ENCODE measurements at regions not wholly inside any gene's neighbourhood (a gene's known extent, or its start where the extent isn't known, plus 50 kb on each side); places are given as distances from the start of the nearest gene placed in this dataset.
A peak's percentile ranks its signal among the peaks of the same experiment; 100 is the strongest.

DNA sequence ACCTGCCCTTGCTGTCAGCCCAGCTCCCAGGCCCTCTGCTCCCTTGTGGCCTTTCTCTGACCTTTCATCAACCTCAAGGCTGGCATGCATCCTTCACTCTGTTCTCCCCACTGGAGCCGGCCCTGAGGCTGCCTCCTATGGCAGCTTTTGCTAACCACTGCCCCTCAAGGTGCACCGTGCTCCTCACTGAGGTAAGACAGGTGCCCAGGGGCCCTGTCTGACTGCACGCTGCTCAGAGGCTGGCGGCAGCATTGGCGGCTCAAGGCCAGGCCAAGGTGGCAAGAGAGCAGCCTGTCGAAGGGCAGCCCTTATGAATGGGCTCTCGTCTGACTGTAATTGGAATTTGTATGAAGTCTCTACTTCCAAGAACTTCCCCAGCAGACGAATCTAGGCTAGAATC lies 172.6 kb downstream of the ZNF248 start:
- DNase-seq: no peak

DNA sequence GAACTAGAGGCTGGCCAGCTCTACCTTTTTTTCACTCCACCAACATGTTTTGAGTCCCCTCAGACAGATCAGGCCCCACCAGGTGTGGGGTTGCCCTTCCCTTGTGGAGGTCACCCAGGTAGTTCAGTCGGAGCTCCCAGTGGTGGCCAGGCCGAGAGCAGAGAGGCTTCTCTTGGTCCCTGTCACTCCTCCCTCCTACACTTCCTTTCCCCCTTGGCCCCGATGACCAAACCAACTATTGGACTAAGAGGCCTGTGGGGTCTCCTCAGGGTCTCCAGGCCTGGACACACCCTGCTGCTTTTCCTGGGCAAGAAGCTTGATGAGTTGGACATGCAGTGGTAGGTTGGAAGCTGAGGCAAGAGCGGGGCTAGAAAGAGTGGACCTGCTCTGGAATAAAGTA lies 174.8 kb downstream of the ZNF248 start:
- DNase-seq: no peak

DNA sequence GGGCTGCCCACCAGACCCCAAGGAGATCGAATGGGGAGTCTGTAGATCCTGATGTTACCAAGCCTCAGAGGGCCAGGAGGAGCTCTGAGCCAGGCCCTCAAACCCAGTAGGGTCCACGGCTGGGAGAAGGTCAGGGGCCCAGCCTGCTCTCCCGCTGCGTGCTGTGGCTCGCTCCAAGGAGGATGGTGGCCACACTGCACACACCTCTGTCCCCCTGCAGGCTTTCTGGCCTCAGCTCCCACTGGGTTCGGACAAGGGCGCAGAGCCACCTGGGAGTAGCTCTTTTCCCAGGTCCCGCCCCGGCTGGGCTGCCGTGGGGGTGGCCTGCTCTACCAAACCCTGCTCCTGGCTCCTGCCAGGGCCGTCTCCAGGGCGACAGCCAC lies 175.8 kb downstream of the ZNF248 start:
- no peak for DNase-seq

DNA sequence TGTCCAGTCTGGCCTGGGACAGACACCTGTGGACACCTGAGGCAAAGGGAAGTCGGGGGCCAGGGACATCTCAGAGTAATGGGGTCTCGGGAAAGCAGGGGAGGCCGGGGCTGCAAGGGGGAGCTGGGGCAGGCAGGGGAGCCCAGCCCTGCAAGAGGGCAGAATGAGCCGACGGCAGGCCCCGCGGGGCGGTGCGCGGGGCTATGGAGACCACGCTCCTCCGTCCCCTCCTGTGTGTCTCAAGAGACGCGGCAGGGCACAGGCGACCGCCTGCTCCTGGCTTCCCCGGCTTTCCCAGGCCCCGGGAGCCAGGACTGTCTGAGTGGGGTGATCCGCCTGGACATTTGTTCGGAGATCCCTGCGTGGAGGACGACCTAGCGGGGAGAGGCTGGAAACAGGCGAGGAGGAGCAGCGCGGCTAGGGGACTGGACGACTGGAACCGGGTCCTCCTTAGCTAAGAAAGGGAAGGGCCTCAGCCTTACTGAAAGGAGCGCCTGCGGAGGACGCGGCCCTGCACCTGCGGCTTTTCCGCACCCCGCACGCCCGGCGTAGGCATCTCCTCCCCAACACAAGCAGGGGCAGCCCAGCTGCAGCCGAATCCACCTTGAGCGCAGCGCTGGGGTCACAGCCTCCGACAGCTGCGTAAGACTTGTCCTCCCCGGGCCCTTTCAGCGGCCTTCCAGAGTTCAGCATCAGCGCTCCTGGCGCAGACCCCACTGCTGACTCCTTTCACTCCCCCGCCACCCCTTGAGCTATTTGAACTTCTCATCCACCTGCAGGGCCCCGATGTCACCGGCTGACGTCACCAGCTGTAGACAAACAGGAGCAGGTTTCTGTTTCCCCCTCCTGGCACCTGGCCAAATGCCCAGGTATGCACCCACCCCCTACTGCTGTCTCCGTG lies 176.4 kb downstream of the ZNF248 start:
- DNase-seq: no peak

DNA sequence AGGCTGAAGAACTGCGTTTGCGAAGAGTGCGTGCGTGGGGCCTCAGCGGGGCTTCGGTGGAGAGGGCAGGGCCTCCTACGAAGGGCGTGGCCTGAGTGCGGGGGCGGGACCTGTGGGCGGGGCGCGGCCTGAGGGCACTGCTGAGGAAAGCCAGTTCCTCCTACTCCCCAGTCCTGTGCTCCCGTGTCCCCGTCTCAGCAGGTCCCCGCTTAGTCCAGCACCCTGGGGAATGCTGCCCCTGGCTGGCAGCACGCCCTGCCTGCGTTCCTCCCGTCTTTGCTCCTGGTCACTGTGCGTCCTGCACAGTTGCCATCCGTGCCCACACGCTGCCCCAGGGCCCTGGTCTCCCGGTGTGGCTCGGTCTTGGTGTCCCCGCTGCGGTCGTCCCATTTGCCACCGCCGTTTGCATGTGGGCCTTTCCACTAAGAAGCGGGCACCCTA lies 177.1 kb downstream of the ZNF248 start:
- DNase-seq: no peak

DNA sequence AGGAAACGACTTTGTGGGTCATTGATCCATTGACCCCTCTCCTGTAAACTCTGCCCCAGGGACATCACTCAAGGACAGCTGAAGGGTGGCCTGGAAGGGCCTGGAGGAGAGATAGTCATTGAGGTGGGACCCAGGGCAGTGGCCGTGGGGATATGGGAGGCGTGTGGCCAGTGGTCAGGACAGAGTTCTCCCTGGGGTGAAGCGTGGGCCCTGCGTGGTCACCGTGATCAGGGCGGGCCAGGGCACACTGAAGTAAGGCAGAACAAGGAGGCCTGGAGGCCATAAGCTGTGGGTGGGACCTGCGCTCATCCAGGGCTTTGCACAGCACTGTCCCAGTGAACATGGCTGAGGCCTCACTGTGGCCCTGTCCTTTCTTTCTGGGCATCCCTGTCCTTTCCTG lies 177.9 kb downstream of the ZNF248 start:
- DNase-seq: no peak

DNA sequence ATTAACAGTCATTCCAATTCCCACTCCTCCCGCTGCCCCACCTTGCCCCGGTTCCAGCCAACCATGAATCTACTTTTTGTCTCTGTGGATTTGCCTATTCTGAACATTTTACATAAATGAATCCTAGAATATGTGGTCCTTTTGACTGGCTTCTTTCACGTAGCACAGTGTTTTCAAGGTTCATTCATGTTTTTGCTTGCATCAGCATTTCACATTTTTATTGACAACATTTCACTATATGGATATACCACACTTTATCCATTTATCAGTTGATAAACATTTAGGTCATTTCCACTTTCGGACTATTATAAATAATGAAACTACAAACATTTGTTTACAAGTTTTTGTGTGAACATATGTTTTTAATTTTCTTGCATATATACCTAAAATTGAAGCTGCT lies 182.0 kb downstream of the ZNF248 start:
- DNase-seq: no peak

DNA sequence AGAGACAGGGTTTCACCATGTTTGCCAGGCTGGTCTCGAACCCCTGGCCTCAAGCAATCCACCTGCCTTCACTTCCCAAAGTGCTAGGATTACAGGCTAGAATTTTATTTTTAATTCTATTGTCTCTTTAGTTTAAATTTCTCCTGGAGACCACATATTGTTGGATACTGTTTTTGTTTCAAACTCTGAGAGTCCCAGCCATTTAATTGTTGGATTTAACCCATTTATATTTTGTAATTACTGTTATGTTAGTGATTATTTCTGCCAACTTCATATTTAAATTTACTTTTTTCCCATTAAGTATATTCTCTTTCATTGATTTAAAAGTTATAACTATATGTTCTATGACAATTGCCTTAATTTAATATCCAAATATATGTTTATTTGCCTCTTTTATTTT lies 185.6 kb downstream of the ZNF248 start:
- DNase-seq: no peak

DNA sequence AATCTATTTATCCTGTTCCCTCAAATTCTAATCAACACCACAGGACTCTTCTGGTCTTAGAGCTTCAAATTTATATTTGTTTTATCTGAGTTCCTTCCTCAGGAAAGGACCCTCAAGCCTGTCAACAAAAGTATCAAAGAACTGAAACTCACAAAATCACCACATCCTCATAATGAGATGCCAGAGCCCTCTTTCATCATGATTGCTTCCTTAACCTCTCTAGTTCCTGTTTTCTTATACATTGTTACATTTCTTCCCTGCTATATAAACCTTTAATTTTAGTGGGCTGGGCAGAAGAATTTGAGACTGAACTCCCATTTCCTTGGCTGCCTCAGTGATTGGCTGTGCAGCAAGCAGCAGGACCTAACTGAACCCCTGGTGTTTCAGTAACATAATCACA lies 189.7 kb downstream of the ZNF248 start:
- DNase-seq: peak; percentile 3

DNA sequence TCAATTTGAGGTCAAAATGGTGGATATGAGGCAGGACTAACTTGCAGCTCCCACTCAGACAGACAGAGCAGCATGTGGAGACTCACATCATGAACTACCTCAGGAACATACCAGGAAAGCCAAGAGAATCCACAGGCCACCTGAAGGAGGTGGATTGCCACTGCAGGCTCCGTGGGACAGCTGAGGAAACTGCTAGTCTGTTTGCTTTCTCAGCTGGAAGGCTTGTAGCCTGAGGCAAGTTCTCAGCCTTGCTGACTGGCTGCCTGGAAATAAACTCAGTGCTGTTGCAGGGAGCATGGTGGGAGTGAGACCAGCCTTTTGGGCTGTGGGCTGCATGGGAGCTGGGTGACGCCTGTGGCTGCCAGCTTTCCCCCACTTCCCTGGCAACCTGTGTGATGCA lies 202.9 kb downstream of the ZNF248 start:
- DNase-seq: no peak

DNA sequence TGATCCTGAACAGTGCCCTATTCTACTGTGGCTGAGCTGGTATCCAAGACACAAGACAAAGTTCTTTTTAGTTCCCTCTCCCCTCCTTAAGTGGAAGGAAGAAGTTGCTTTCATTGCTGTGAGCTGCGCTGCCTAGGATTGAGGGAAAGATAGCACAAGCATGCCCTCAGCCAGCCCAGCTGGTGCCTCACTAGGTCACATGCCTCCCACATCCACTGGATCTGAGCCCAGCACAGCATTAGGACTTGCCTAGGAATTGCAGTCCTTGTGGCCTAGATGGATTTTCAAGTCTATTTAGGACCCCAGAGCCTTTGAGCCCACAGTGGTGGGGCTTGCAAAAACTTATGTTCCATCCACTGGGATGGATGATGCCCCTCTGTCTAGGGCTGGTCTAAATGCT lies 214.2 kb downstream of the ZNF248 start:
- no peak for DNase-seq

DNA sequence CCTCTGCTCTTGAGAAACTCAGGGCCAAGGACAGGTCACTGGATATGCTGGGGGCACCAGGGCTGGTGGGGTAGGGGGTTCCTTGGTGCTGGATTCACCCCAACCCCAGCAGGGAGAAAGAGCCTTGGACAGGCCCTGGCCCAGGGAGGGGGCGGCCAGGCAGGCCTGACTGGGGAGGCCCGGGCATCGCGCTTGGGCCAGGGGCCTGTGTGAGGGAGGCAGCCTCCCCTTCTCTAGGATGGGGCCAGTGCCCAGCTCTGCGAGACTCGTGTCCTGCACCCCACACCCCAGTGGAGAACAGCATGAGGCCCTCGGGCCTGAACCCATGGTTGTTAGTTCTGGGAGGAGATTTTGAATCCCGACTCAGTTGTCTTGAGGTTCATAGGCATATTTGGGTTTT lies 217.1 kb downstream of the ZNF248 start:
- DNase-seq: no peak

DNA sequence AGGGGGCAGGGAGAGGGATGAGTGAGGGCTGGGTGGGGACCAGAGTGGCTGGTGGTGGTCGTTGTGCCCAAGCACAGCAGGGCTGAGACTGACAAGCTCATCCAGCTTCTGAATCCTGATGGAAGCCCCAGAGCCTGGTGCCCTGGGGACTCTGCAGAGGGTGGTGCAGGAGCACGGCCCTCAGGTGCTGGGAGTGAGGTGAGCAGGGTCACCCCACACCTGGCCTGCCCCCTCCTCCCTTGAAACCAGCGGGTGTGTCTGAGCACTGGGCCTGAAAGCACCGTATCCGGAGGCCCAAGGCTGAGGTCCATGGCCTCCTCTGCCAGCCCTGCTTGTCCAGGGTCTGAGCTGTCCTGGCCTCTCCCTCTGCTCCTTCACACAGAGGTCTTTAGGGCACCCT lies 218.2 kb downstream of the ZNF248 start:
- no peak for DNase-seq

DNA sequence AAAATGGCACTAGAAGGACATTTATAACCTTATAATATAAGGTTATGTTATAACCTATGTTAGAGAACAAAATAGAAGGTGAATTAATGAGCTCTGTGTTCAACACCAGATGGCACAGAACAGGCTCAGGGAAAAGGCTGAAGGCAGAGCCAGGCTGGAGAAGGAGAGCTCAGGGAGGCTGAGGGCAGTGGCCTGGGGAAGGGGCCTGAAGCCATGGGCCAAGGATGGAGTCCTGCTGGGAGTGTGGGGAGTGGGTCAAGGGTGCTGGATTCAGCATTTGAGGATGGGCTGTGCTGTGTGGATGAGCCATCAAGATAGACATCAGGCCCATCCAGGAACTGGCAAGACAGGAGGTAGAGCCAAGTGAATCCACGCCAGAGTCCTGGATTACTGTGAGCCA lies 218.8 kb downstream of the ZNF248 start:
- no peak for DNase-seq

DNA sequence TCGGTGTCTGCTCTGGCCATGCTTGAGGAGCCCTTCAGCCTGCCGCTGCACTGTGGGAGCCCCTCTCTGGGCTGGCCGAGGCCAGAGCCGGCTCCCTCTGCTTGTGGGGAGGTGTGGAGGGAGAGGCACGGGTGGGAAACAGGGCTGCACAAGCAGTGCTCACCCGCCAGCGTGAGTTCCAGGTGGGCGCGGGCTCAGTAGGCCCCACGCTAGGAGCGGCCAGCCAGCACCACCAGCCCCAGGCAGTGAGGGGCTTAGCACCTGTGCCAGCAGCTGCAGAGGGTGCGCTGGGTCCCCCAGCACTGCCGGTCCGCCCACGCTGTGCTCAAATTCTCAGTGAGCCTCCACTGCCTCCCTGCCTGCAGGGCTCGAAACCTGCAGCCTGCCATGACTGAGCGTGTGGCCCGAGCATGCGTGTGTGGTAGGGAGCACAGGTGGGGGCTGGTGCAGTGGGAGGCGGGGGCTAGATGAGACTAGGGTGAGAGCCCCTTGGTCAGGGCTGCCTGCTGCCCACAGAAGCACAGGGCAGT lies 223.0 kb downstream of the ZNF248 start:
- no peak for DNase-seq

DNA sequence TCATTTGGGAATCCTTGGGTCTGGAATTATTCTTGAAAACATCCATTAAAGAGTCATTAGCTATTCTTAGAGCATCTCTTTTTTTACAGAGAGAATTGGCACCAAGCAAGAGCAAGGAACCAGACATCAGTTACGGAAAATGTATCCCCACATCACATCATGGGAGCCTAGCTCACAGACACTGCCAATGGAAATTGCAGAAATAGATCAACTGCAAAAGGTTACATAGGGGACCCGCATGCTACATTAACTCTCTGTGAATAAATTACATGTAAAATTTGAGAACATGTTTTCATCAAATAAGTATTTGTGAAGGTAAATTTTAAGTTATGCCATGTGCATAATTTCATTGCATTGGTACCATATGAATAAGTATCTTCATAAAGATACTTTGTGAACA lies 224.8 kb downstream of the ZNF248 start:
- no peak for DNase-seq

DNA sequence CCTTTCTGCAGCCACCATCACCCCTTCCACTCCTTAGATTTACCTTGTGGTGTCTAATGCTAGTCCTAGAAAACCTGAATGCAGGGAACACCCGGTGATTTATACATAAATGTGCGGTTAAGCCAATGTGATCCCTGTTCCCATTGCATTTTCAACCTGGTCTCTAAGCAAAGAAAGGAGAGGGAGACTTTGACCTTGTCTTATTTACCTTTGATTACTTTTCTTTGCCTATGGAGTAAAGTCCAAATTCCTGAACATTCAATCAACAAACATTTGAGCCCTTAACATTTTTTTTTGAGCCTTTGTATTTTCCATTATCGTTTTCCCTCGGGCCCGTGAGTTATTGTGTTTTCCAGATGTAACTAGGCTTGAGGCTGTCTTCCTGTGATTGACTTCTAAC lies 233.9 kb downstream of the ZNF248 start:
- DNase-seq: no peak

DNA sequence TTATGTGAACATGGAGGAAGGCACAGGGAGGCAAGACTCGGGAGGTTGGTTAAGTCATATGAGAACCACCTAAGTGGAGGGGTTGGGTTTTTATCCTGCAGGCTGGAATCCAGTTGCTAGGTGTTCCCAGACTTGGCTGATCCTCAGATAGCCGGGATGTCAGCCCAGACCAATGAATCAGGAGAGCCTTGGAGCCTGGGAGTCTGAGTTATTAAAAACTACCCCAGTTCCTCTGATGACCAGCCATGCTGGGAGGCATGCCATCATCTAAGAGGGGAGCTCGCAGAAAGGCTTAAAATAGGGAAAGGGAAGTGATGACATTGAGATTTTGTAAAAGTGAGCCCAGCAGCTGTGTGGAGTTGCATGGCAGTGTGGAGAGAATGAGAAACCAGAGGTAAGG lies 238.1 kb downstream of the ZNF248 start:
- DNase-seq: no peak

DNA sequence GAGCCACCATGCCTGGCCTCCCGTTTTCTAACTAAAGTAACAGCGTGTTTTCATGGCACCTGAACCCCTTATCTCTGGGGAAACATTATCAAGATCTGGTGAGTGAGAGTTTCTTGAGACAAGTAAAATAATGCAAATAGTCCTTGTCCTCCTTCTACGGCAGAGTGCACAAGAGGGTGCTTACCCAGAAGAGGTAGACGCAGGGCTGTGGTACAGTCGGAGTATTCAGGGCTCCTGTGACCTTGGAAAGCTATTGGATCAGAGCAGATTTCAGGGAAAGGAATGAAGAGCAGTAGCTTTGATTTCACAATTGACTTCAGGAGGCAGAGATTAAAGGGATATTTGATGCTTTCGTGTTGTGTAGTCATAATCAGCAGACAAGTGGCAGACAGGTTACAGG lies 269.1 kb downstream of the ZNF248 start:
- no peak for DNase-seq

DNA sequence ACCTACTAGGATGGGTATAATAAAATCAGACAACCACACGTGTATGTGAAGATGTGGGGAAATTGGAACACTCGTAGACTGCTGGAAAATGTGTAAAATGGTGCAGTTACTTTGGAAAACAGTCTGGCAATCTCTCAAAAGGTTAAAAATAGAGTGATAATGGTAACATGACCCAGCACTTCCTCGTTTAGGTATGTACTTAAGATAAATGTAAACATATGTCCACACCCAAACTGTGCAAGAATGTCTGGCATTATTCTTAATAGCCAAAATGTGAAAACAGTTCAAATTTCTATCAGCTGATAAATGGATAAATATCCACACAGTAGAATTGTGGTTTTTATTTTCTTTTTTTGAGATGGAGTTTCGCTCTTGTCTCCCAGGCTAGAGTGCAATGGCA lies 272.8 kb downstream of the ZNF248 start:
- DNase-seq: no peak

DNA sequence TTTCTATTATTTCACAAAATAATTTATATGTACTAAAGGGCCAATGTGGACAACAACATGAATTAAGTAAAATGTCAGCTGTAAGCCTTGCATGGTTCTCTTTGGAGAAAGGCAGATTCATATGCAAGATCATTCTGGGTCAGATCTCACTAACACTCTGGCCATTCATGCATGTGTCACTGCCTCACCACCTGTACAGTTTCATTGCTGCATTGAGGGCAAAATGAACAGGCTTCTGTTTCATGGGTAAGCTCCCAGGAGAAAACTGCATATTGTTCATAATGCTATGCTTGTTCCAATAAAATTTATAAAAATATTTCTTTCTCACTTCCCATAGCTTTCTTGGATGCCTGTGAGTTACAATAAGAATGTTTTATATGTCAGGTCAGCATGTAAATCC lies 275.2 kb downstream of the ZNF248 start:
- no peak for DNase-seq

DNA sequence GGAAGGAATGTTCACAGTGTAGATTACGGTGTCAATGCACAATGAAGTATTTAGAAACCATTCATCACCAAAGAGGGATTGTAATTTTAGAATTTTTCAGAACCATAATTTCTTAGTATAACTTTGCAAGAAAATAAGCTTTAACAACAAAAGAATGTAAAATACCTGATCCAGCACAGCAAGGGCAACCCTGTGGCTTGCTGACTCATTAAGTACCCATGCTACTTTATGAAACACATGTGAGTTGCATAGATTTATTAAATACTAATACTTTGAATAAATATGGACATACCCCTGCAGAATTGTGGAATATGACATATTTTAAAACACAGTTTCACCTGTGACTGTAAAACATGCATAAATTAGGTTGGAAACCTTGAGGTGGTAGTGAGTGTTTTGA lies 281.3 kb downstream of the ZNF248 start:
- DNase-seq: no peak

DNA sequence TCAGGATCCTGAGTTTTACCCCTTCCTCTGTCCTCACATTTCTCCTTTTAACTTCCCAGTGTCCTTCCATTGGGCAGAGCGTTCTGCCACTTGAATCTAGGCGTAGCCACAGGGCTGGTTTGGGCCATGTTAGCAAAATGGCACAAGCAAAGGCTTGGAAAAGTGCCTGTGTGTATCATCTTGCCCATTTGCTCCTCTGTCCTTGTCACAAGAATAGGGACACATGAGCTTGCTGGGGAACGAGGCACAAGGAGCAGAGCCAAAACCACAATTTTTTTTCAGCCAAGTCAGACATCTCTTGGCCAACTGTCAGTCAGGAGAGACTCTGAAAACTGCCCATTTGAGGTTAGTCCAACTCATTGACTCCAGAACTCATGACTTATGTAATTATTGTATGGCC lies 285.2 kb downstream of the ZNF248 start:
- DNase-seq: no peak

DNA sequence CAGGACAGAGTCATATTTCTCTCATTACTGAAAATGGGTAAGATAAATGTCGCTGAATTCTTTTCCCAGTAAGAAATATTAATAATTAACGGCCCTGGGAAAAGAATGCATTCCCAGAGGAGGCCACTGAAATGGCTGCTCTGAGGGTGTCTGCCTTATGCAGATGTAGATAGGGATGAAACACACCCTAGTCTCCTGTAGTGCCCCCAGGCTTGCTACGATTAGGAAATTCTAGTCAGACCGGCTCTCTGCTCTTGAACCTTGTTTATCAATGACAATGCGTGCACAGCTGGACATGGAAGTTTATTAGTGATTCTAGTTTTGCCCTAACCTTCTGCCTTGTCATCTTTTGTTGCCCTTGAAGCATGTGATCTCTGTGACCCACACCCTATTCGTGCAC lies 291.1 kb downstream of the ZNF248 start:
- no peak for DNase-seq

DNA sequence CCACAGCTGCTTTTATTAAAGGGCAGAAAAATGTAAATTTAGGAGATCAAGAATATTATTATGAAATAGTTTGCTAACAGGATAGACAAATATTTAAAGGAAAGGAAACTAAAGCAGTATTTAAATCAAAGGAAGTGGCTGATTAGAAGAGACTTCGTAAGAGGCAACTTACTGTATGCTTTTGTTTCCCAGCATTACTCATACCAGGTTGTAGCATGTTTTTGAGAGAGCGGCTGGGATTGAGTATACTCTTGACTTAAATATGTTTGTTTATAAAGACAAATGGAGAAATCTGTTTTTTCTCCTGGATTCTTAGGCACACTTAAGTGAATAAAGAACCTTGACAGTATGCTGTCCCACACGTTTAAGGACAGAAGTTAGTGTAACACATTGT lies 293.7 kb downstream of the ZNF248 start:
- no peak for DNase-seq

All from hematopoietic multipotent progenitor cell treated with erythropoietin and hydrocortisone succinate and interleukin-3 and kit ligand, for 4 days (in vitro differentiated cells).